DMS153 treated with DMSO at 0.1 percent for 48 hours (cell line): ENCODE measurements at regions not wholly inside any gene's neighbourhood (a gene's known extent, or its start where the extent isn't known, plus 50 kb on each side); places are given as distances from the start of the nearest gene placed in this dataset.

Source experiments
- DNase-seq: peaks from one replicate; lab custom pipeline; 2025; ENCODE audit not compliant: unreplicated experiment; lab: John Stamatoyannopoulos, UW

GRCh38 chr4:129532573-129532972, 436.6 kb downstream of the C4orf33 start:
- no peak for DNase-seq

- DNase-seq, result no peak
Measured at GRCh38 chr4:129543299-129543698, 447.3 kb downstream of the C4orf33 start.

GRCh38 chr4:129545599-129546278, 449.8 kb downstream of the C4orf33 start:
- DNase-seq, result no peak

GRCh38 chr4:129546531-129546930, 450.6 kb downstream of the C4orf33 start:
- no peak for DNase-seq

- DNase-seq, result no peak
Measured at GRCh38 chr4:129550281-129550785, 454.4 kb downstream of the C4orf33 start.

GRCh38 chr4:129561280-129561679, 465.3 kb downstream of the C4orf33 start:
- DNase-seq, result no peak

- DNase-seq, result no peak
Measured at GRCh38 chr4:129561886-129562671, 466.1 kb downstream of the C4orf33 start.

- DNase-seq, result no peak
Measured at GRCh38 chr4:129565214-129565613, 469.3 kb downstream of the C4orf33 start.

GRCh38 chr4:129570326-129570725, 474.4 kb downstream of the C4orf33 start:
- no peak for DNase-seq

- DNase-seq, result no peak
Measured at GRCh38 chr4:129578336-129578735, 482.4 kb downstream of the C4orf33 start.

GRCh38 chr4:129581305-129581704, 485.4 kb downstream of the C4orf33 start:
- no peak for DNase-seq

GRCh38 chr4:129583868-129584267, 487.9 kb downstream of the C4orf33 start:
- DNase-seq, result no peak

- DNase-seq, result no peak
Measured at GRCh38 chr4:129598582-129598981, 502.6 kb downstream of the C4orf33 start.

- DNase-seq, result no peak
Measured at GRCh38 chr4:129600898-129601297, 504.9 kb downstream of the C4orf33 start.

- DNase-seq, result no peak
Measured at GRCh38 chr4:129602447-129602846, 506.5 kb downstream of the C4orf33 start.

GRCh38 chr4:129603241-129603931, 507.4 kb downstream of the C4orf33 start:
- DNase-seq, result no peak

- no peak for DNase-seq
Measured at GRCh38 chr4:129604632-129605255, 508.8 kb downstream of the C4orf33 start.

- no peak for DNase-seq
Measured at GRCh38 chr4:129614611-129615010, 518.7 kb downstream of the C4orf33 start.

GRCh38 chr4:129622566-129622965, 526.6 kb downstream of the C4orf33 start:
- DNase-seq, result no peak

GRCh38 chr4:129623233-129623875, 527.4 kb downstream of the C4orf33 start:
- no peak for DNase-seq

- peak; percentile 15 for DNase-seq
Measured at GRCh38 chr4:129641179-129641578, 545.2 kb downstream of the C4orf33 start.
